ENCODE measurements at regions not wholly inside any gene's neighbourhood (a gene's known extent, or its start where the extent isn't known, plus 50 kb on each side); places are given as distances from the start of the nearest gene placed in this dataset.

- H3K27me3 ChIP-seq (ENCODE audit: insufficient read depth, low read length, poor library complexity): peaks cover 4% of the 10 kb centered on the region
- H3K79me2 ChIP-seq (ENCODE audit: insufficient read depth, low read length): no peaks in the 10 kb centered on the region
- TF ChIP-seq CTCF (IDR thresholded peaks at IDR 0.05; ENCODE audit: borderline replicate concordance, extremely low read depth, low read length, poor library complexity, severe bottlenecking): no peak
- no peak for TF ChIP-seq EZH2 (IDR thresholded peaks at IDR 0.05; ENCODE audit: borderline replicate concordance, low read depth, low read length, severe bottlenecking)
- no peaks in the 10 kb centered on the region for H3K36me3 ChIP-seq (ENCODE audit: insufficient read depth, low read length)
- no peaks in the 10 kb centered on the region for H3K9me3 ChIP-seq (ENCODE audit: insufficient read depth, low read length, severe bottlenecking)
- DNase-seq: no peak
- H2AFZ ChIP-seq (ENCODE audit: low read depth, low read length): no peak overlapping the region
- no peak overlapping the region for H3K4me3 ChIP-seq (ENCODE audit: low read depth in 1 of 2, low read length in 2 of 2)
- no peak for ATAC-seq (ENCODE audit: insufficient read depth, low read depth)
- H4K20me1 ChIP-seq (ENCODE audit: insufficient read depth, low read length): no peaks in the 10 kb centered on the region
- H3K9ac ChIP-seq (ENCODE audit: low read depth, low read length): no peak overlapping the region
- no peaks in the 10 kb centered on the region for H3K4me1 ChIP-seq (ENCODE audit: insufficient read depth, low read length)
- no peak overlapping the region for H3K4me2 ChIP-seq (ENCODE audit: insufficient read depth, low read length)
- H3K27ac ChIP-seq (ENCODE audit: low read length): no peak overlapping the region
These were observed 131.6 kb upstream of the SATB2 start for GRCh38 chr2:199589306-199589705.

- H4K20me1 ChIP-seq (ENCODE audit: insufficient read depth, low read length): no peaks in the 10 kb centered on the region
- peaks cover 4% of the 10 kb centered on the region for H3K27me3 ChIP-seq (ENCODE audit: insufficient read depth, low read length, poor library complexity)
- H2AFZ ChIP-seq (ENCODE audit: low read depth, low read length): no peak overlapping the region
- H3K27ac ChIP-seq (ENCODE audit: low read length): no peak overlapping the region
- H3K79me2 ChIP-seq (ENCODE audit: insufficient read depth, low read length): no peaks in the 10 kb centered on the region
- H3K36me3 ChIP-seq (ENCODE audit: insufficient read depth, low read length): no peaks in the 10 kb centered on the region
- H3K4me2 ChIP-seq (ENCODE audit: insufficient read depth, low read length): no peak overlapping the region
- no peaks in the 10 kb centered on the region for H3K4me1 ChIP-seq (ENCODE audit: insufficient read depth, low read length)
- H3K9ac ChIP-seq (ENCODE audit: low read depth, low read length): no peak overlapping the region
- H3K4me3 ChIP-seq (ENCODE audit: low read depth in 1 of 2, low read length in 2 of 2): no peak overlapping the region
- TF ChIP-seq EZH2 (IDR thresholded peaks at IDR 0.05; ENCODE audit: borderline replicate concordance, low read depth, low read length, severe bottlenecking): no peak
- no peak for TF ChIP-seq CTCF (IDR thresholded peaks at IDR 0.05; ENCODE audit: borderline replicate concordance, extremely low read depth, low read length, poor library complexity, severe bottlenecking)
- H3K9me3 ChIP-seq (ENCODE audit: insufficient read depth, low read length, severe bottlenecking): no peaks in the 10 kb centered on the region
- DNase-seq (no peak), ATAC-seq (ENCODE audit: insufficient read depth, low read depth) (no peak)
These were observed 130.3 kb upstream of the SATB2 start for GRCh38 chr2:199588054-199588453.

GRCh38 chr2:199586646-199587045 is 128.9 kb upstream of the SATB2 start:
- H3K4me3 ChIP-seq (ENCODE audit: low read depth in 1 of 2, low read length in 2 of 2): no peak overlapping the region
- H2AFZ ChIP-seq (ENCODE audit: low read depth, low read length): no peak overlapping the region
- no peak for DNase-seq
- H3K4me1 ChIP-seq (ENCODE audit: insufficient read depth, low read length): no peaks in the 10 kb centered on the region
- TF ChIP-seq CTCF (IDR thresholded peaks at IDR 0.05; ENCODE audit: borderline replicate concordance, extremely low read depth, low read length, poor library complexity, severe bottlenecking) (no peak), EZH2 (IDR thresholded peaks at IDR 0.05; ENCODE audit: borderline replicate concordance, low read depth, low read length, severe bottlenecking) (no peak)
- no peaks in the 10 kb centered on the region for H4K20me1 ChIP-seq (ENCODE audit: insufficient read depth, low read length)
- H3K27ac ChIP-seq (ENCODE audit: low read length): no peak overlapping the region
- no peaks in the 10 kb centered on the region for H3K9me3 ChIP-seq (ENCODE audit: insufficient read depth, low read length, severe bottlenecking)
- peaks cover 4% of the 10 kb centered on the region for H3K27me3 ChIP-seq (ENCODE audit: insufficient read depth, low read length, poor library complexity)
- ATAC-seq (ENCODE audit: insufficient read depth, low read depth): no peak
- H3K4me2 ChIP-seq (ENCODE audit: insufficient read depth, low read length): no peak overlapping the region
- no peaks in the 10 kb centered on the region for H3K79me2 ChIP-seq (ENCODE audit: insufficient read depth, low read length)
- H3K9ac ChIP-seq (ENCODE audit: low read depth, low read length): no peak overlapping the region
- no peaks in the 10 kb centered on the region for H3K36me3 ChIP-seq (ENCODE audit: insufficient read depth, low read length)

- H3K4me1 ChIP-seq (ENCODE audit: insufficient read depth, low read length): no peaks in the 10 kb centered on the region
- no peaks in the 10 kb centered on the region for H3K9me3 ChIP-seq (ENCODE audit: insufficient read depth, low read length, severe bottlenecking)
- no peak overlapping the region for H2AFZ ChIP-seq (ENCODE audit: low read depth, low read length)
- H3K36me3 ChIP-seq (ENCODE audit: insufficient read depth, low read length): no peaks in the 10 kb centered on the region
- DNase-seq: no peak
- no peak for TF ChIP-seq EZH2 (IDR thresholded peaks at IDR 0.05; ENCODE audit: borderline replicate concordance, low read depth, low read length, severe bottlenecking)
- no peak for TF ChIP-seq CTCF (IDR thresholded peaks at IDR 0.05; ENCODE audit: borderline replicate concordance, extremely low read depth, low read length, poor library complexity, severe bottlenecking)
- H3K4me3 ChIP-seq (ENCODE audit: low read depth in 1 of 2, low read length in 2 of 2): no peak overlapping the region
- H3K9ac ChIP-seq (ENCODE audit: low read depth, low read length): no peak overlapping the region
- H3K79me2 ChIP-seq (ENCODE audit: insufficient read depth, low read length): no peaks in the 10 kb centered on the region
- H4K20me1 ChIP-seq (ENCODE audit: insufficient read depth, low read length): no peaks in the 10 kb centered on the region
- no peak overlapping the region for H3K4me2 ChIP-seq (ENCODE audit: insufficient read depth, low read length)
- no peak for ATAC-seq (ENCODE audit: insufficient read depth, low read depth)
- no peaks in the 10 kb centered on the region for H3K27me3 ChIP-seq (ENCODE audit: insufficient read depth, low read length, poor library complexity)
- no peak overlapping the region for H3K27ac ChIP-seq (ENCODE audit: low read length)
These were observed 125.9 kb upstream of the SATB2 start for GRCh38 chr2:199583676-199584075.
